ENCODE measurements at regions not wholly inside any gene's neighbourhood (a gene's known extent, or its start where the extent isn't known, plus 50 kb on each side); places are given as distances from the start of the nearest gene placed in this dataset.

DNA sequence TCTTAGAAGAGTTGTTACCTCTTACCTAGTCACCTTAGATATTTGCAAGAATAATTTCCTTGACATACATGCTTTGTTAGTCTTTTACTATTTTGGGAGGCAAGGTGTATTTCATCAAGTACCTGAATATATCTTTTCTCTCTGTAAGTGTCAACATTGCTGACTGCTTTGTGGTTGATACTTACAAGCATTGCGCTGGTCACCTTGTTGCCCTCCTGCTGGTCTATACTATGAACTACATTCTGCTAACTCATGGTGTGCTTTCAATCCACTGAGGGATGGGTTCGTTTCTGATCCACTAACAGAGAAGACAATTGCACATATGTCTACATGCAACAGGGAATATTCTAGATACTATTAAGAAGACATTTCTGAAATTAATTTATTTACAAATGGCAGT lies 837.8 kb upstream of the COBL start:
- TF ChIP-seq, protein P1, sequence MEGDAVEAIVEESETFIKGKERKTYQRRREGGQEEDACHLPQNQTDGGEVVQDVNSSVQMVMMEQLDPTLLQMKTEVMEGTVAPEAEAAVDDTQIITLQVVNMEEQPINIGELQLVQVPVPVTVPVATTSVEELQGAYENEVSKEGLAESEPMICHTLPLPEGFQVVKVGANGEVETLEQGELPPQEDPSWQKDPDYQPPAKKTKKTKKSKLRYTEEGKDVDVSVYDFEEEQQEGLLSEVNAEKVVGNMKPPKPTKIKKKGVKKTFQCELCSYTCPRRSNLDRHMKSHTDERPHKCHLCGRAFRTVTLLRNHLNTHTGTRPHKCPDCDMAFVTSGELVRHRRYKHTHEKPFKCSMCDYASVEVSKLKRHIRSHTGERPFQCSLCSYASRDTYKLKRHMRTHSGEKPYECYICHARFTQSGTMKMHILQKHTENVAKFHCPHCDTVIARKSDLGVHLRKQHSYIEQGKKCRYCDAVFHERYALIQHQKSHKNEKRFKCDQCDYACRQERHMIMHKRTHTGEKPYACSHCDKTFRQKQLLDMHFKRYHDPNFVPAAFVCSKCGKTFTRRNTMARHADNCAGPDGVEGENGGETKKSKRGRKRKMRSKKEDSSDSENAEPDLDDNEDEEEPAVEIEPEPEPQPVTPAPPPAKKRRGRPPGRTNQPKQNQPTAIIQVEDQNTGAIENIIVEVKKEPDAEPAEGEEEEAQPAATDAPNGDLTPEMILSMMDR (IDR thresholded peaks at IDR 0.05), result peak; percentile 23
- TF ChIP-seq ZFX (IDR thresholded peaks at IDR 0.05; ENCODE audit: borderline replicate concordance), result no peak
- no peak overlapping the region for H3K27ac ChIP-seq

DNA sequence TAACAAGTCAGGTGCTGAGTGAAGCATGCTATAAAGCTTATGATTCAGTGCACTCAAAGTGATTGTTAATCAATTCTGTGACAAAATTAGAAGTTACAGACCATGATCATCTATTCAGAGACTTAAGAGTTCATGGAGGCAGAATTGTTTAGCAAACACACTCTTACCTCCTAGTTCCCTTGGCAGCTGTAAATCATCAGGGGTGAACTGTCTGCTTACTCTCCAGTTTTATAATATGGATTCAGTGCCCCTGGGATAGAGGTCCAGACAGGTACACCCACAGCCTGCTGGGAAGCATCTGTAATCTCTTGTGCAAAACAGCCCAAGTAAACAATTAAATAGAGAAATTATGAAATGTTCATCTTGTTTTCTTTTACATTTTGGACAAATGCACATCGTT lies 835.0 kb upstream of the COBL start:
- TF ChIP-seq, protein P1 (IDR thresholded peaks at IDR 0.05), result no peak
- TF ChIP-seq ZFX (IDR thresholded peaks at IDR 0.05; ENCODE audit: borderline replicate concordance), result no peak
- no peak overlapping the region for H3K27ac ChIP-seq

DNA sequence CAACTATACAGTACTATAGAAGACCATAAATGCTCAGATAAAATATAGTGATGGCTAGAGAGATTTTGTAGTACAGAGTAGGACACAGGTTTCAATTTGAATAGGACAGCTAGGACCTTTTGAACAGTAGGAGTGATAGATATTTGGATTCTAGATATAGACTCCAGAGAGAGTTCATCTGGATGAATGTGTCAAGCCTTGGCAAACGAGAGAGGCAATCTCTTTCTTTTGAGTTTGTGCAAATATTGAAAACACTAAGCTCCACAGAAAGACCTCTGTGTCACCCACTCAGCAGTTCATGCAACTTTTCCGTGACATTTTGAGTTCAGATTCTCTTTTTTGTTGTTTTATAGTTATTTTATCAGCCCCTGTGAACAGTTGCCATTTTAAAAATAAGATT lies 834.3 kb upstream of the COBL start:
- H3K27ac ChIP-seq, result no peak overlapping the region
- TF ChIP-seq, protein P1 (IDR thresholded peaks at IDR 0.05), result no peak
- TF ChIP-seq ZFX (IDR thresholded peaks at IDR 0.05; ENCODE audit: borderline replicate concordance), result no peak

DNA sequence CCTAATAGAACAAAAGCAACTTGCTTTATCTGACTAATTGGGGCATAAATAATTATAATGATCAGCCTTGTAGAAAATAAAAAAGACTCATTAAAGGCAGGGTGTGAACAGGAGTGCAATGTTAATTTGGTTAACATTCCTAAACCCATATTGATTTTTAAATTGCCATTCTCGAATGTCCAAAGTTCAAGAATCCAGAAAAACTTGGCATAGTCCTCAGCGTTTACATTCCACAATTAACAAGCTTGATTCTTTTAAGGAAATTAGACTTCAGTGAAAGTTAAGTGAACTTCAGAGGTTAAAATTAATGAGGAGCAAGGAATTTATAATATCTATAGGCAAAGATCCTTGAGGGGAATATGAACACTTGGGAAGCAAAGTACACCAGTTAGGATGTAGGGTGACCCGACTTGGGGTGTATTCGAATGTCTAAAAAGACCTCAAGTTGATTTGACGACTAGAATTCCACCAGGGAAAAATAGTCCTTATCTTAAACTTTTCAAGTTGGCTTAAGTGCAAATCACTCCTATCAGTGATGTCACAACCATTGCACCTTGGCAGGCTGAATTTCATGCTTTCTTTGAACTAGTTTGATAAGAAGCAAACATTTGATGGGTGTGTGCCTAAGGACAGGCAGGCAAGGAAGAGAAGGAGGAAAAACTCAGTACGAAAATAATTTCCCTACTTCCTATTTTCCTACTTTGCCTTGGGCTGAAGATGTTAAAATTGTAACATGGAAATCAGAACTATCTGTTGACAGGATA lies 830.4 kb upstream of the COBL start:
- no peak overlapping the region for H3K27ac ChIP-seq
- TF ChIP-seq, protein P1 (IDR thresholded peaks at IDR 0.05), result no peak
- no peak for TF ChIP-seq ZFX (IDR thresholded peaks at IDR 0.05; ENCODE audit: borderline replicate concordance)

DNA sequence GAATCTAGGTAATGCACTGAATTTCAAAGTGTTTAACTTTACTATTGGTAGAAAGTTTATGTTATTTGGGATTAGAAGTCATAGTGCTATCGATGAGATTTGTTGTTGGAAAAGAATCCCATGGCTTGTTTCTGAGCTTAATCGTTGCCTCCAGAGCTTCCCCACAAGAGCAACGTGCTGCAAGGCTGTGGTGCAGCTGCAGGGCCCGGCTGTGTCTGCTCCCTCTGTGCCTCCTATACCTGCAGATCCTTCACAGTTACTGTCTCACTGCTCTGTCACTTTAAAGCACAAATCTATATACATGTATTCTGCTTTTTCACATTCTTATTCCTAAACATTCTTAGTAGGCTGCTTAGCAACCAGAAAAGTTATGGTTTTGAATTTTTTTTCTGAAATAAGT lies 826.6 kb upstream of the COBL start:
- no peak overlapping the region for H3K27ac ChIP-seq
- TF ChIP-seq, protein P1 (IDR thresholded peaks at IDR 0.05), result no peak
- no peak for TF ChIP-seq ZFX (IDR thresholded peaks at IDR 0.05; ENCODE audit: borderline replicate concordance)

DNA sequence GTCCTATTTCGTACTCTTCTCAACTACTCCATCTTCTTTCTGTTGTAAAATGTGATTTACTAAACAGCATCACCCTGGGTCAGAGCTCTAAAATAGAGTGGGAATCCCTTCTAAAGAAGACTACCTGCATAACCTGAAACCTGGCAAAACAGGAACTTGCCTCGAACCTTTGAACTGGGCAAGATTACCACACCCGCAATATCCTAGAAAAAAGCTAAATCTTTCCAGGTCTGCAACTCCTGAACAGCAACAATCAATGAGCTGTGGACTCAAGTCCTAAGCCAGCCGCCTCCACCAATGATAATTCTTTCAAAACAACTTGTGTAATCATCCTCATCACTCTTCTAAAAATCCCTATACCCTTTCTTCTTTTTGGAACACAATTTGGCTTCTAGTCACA lies 824.2 kb upstream of the COBL start:
- TF ChIP-seq, protein P1 (IDR thresholded peaks at IDR 0.05), result no peak
- TF ChIP-seq ZFX (IDR thresholded peaks at IDR 0.05; ENCODE audit: borderline replicate concordance), result no peak
- no peak overlapping the region for H3K27ac ChIP-seq

DNA sequence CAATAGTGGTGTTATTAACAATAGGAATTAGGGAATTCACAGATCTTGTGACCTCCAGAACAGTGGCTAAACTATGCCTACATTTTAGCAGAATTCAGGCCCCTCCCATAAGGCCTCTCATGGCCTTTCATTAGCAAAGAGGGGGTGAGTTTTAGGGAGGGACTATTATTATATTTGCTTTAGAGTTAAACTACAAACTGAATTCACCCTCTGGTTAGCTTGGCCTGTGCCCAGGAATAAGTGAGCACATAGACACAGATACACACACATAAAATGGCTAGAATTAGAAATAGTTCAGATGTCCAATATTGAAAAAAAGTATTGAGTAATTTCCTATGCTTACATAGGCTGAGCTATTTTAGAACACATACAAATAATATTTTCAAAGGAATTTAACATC lies 818.8 kb upstream of the COBL start:
- TF ChIP-seq, protein P1 (IDR thresholded peaks at IDR 0.05), result no peak
- TF ChIP-seq ZFX (IDR thresholded peaks at IDR 0.05; ENCODE audit: borderline replicate concordance), result no peak

More for the DNA sequence above, 818.8 kb upstream of the COBL start:
- H3K27ac ChIP-seq, result no peak overlapping the region

Data from 22Rv1 (cell line).